NCI-H2029 treated with DMSO at 0.1 percent for 48 hours (cell line): ENCODE measurements at regions not wholly inside any gene's neighbourhood (a gene's known extent, or its start where the extent isn't known, plus 50 kb on each side); places are given as distances from the start of the nearest gene placed in this dataset.

ENCODE experiments used
- DNase-seq: peaks from one replicate; lab custom pipeline; 2025; lab: John Stamatoyannopoulos, UW

DNA sequence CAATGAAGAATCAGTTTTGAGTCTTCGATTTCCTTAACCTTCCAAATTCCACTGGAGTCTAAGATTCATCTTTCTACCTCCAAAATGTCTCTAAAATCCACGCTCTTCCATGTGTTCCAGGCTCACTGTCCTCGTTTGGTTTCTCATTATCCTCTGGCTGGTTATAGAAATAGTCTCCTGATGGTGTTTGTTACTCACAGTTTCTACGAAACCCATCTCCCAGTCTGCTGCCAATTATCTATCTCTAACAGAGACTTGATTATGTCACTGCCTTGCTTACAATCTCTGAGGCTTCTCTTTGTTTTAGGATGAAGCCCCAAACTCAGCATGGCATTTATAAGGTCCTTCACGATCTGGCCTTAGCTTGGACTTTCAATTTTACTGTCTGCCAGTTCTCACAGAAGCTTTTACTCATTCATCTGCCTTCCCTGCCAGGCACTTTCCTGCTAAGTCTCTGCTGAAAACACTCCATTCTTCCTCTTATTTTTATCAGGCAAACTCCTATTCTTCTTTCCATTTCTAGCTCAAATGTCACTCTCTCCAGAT, 339.6 kb upstream of the SGCD start:
- no peak for DNase-seq

DNA sequence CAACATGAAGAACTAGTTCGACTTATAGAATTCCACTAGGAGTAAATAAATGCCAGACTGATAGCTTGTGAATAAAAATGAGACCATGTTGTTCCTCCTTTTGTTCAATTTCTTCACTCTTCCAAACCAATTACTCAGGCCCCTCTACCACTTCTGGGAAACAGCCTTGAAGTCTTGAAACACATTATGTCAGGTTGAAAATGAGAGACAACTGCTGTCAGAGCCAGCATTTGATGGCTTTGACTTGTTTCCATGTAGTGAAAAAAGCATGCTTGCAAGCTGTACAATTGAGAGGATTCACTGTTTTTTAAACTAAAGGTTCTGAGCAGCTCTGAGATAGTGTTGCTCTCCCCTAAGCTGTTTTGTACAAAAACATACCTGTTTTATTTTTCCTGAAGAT, 337.1 kb upstream of the SGCD start:
- DNase-seq = no peak

DNA sequence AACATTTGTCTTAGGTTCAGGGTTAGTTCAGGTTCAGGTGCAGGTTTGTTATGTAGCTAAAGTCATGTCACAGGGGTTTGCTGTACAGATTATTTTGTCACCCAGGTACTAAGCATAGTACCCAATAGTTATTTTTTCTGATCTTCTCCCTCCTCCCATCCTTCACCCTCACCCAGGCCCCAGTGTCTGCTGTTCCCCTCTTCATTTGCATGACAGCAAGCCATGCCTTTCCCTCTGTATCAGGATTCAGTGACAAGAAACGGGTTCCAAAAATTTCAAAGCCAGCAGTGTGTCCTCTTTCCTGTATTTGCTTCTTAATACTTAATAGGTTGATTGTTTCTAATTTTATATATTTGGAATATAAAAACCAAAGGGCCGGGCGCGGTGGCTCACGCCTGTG, 330.8 kb upstream of the SGCD start:
- DNase-seq = no peak

DNA sequence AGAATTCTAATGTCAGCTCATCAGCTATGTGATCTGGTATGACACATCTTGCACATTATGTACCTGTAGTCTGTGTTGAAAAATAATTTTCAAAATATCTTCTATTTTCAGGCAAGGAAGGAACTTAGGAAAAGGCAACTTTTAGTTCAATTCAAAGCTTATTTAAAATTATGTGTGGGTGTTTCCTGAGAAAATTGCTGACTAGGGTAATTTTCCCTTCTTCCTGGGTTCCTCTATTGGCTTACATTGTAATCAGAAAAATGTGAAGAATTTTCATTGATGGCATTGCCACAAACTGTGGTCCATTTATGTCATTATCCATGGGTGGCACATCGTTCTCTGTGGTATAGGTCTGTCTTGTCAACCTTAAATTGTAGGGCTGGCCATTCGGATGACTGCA, 328.7 kb upstream of the SGCD start:
- no peak for DNase-seq

DNA sequence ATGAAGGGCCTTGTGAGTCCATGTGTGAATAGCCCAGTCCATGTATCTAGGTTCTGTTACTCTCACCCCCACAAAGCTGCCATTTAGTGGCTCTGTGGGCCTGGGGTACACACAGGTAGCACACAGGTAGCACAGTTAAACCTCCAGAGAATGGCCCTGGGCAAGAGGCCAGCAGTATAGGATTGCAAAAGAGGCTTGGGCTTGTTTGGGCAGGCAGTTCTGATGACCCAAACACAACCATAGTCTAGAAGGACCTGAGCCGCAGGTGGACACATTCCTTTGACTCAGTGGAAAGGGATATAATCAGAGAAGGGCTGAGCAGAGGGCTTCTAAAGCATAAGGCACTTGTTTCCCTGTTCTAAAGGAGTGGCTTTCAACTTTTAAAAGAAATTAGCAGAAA, 326.8 kb upstream of the SGCD start:
- no peak for DNase-seq

DNA sequence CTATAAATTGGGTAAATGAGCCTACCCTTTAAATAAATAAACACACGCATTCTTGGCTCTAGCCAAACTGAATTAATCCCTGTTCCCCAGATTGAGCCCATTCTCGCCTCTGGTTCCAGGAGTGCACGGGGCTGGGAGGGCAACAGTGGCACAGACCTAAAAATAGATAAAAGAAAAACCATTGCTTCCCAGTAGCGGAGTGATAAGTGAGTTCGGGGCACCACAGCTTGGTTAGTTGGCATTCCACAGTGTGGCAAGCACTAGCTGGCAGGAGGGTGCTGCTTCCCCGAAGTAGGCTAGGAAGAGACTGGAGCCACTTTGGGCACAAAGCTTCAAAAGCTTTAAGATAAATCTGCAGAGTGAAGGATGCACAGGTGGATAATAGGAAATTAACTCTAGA, 322.2 kb upstream of the SGCD start:
- no peak for DNase-seq

DNA sequence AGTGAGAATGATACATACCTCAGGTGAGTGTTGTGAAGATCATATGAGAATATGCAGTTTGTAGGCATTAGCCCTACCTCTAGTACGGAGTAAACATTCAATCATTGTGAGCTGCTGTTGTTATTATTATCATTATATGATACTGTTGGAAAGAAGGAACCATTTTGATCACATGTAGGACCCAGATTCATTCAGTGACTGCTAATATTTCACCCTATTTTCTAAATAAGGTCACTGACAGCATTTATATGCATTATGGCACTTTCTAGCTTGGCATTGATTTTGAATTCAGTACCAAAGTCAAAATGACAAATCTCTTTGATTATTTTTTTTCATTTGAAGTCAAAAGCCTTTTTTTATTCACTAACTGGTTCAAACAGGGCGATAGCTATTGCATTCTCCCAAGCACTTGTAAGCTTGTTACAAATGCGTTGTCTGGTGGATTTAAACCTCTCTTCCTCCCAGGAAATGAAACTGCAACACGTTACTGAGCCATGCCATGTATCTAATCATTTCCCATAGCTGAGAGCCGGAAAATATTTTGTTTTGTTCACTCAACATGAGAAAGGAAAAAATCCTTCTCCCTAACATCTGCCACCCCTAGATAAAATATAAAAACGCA, 320.8 kb upstream of the SGCD start:
- DNase-seq = no peak

DNA sequence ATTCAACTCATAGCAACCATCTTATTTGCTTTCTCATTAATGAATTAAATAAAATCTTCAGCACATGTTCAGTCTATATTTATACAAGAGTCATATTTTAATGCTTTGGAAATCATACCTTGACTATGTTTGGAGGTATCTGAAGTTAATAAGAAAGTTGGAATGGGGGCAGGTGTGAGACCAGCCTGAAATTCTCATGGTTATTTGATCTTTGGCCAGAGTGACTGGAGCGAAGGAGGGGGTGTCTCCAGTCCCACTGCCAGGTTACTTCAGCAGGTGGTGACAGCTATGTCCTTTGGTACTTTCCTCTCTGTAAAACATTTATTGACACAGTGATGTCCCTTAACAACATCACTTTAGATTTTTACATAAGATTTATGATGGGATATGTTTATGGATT, 318.1 kb upstream of the SGCD start:
- no peak for DNase-seq

DNA sequence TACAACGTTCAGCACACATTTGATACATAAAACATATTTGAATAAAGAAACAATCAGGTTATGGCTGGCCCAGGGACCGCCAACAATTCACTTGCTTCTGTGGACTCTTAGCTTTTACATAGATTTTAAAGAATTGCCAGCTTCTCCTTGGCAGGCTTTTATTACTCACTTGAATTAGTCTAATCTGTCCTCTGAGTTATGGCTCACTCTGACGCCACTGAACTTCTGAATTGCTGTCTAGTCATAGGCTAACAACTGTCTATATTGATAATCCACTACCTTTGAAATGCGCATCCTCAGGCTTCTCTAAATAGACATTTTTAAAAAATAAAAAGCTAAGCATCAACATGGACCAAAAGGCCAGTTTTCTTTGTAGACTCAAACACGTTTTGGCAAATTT, 317.4 kb upstream of the SGCD start:
- no peak for DNase-seq

DNA sequence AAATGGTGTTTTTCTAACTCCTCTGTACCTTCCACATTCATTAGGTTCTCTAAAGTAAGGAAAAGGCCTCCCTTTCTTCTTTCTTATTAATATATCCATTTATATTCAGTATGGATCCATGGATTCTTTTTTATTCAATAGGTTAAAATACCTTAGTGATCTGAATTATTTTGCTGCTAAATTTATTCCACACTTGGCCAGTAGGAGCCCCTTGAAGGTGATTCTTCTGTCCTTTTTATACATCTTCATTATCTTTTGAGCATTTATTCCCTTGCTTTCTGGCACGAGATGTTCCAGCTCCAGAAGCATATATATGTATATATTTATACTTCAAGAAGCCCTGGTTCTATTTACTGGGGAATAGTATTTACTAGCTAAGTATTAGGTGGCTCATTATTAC, 311.8 kb upstream of the SGCD start:
- DNase-seq = no peak

DNA sequence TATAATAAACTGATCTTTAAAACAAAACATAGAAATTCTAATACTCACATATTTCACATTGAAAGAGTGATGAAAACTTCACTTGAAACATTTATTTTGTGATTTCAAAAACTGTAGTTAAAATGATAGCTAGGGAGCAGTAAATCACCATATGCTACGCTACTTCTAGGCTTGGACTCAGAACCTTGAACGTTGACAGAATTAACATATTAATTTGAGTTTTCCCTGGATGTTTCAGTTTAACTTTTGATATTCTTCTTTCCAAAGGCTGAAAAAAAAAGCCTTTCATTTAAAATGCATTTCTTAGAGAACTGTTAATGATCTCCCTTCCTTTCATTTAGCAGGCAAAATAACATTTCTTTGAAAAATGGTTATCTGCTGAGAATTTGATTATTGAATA, 307.8 kb upstream of the SGCD start:
- DNase-seq = no peak

DNA sequence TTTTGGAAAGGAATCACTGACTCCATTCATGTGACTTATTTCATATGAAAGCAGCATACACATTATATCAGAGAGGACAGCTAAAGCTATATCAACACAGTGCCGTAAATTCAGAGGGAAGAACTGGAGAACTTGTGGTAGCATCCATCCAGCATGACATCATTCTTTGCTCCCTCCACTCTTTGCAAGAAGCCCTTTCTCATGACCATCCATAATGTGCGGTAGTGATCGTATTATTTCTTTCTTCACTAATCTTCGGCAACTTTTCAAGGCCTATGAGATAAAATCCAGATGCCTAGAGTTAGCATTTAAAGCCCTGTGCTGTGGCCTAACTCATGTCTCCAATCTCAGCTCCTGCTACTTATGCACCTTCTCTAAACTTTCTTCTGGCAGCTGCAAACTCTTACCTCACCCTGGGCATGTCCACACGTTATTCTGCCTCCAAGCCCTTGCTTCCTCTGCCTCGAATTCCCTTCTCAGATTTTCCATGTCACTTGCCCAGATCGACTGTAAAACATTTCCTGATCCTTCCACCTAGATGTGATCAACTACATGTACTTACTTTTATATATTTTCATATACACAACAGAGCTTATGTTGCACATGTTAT, 307.3 kb upstream of the SGCD start:
- DNase-seq = no peak

DNA sequence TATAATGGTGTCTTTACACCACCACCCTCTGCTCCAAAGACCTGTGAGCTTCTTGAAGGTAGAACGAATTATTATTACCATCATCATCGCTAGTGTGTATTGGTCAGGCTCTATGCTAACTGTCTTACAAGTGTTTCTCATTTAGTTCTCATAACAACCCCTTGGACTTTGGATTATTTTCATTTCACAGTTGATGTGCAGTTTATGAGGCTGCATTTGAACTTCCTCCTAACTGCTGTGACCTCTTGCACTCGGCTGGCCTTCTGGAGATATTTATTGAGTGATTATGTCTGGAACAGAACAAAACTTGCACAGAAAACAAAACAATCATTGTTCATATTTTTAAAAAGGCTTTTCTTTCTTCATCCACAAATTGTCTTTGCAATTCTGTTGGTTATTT, 306.3 kb upstream of the SGCD start:
- DNase-seq = no peak

DNA sequence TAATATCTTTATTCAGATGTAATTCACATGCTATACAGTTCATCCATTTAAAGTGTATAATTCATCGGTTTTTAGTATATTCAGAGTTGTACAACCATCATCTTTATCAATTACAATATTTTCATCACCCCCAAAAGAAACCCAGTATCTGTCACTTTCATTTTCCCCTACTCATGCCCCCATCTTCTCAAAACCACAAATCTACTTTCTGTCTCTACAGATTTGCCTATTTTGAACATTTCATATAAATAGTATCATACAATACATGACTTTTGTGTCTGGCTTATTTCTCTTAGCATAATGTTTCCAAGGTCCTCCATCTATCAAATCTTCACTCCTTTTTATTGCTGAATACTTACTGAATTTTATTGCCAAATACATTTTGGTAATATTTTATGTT, 305.1 kb upstream of the SGCD start:
- DNase-seq = no peak

DNA sequence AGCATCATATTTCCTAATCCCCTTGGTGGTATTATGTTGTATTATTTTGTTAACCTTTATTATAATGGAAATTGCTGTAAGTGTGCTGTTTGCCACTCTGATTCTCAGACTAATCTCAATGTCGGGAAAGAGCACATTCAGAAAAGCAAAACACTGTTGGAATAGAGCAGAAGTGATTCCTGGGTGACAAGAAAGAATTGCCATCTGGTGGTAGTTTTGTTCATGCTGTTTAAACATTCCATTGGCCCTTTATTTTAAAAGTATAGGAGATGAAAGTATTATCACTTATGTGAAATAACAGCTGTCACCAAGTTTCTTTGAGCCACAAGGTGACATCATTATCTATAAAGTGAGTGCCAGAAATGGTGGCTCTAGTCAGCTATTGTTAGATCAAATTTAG, 301.3 kb upstream of the SGCD start:
- no peak for DNase-seq

DNA sequence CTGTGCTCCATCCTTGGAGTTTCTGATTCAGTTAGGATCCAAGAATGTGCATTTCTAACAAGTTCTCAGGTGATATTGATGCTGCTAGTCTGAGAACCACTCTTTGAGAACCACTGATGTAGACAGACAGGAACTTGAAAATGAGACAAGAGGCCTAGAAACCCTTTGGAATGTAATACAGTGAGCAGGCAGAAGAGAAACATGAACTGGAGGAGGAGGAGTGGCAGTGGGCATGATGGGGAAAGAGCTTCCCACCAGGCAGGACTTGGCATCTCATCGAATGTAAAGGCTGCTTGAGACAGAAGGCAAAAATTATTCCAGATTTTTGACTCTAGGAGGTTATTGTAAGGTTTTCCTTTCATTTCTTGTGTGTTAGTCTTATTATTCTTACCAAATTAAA, 295.8 kb upstream of the SGCD start:
- no peak for DNase-seq

DNA sequence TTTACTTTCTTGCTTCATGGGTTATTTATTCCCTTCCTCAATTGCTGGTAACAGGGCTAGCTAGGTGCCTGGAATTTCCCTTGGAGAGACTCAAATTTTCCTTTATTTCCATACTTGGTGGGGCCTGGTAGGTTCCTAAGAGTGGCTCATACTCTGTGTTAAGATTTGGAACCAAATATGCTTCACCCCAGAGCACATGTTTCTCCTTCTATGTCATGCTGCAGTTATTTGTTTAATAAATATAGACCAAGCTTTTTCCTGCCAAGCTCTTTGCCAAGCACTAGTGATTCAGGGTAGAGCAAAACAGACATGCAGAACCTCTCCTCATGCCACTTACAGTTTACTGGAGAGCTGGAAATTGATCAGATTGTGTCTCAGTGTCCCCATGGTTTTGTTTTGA, 290.3 kb upstream of the SGCD start:
- DNase-seq = no peak

DNA sequence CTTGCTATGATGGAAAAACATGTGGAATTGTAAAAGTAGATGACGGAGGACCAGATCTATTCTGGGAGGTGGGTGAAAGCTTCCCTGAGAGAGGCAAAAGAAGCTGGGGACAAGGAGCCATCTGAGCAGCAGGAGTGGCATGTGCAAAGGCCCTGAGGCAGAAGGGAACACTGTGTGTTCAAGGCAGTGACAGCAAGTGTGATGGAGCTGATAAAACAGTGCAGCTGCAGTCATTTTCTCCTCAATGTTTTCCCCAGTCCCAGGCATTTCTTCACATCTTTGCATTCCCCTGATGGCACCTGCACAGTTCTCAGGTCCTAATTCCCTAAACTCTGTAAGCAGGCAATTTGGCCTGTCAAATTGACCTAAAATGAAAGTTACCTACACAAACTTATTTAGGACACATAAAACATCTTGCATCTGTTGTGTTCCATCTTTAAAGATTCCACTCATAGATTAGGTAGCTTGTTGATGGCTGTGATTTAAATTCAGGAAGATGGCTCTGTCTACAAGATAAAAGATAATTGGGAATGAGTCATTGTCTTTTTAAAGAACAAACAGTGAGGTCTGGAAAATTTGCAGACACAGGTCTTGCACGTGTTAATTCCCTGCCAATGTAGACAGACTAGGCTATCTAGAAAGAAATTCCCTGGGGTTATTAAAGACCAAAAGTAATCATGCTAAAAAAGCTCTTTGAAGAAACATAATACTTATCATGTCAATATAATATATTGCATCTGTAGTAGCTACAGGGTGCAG, 289.6 kb upstream of the SGCD start:
- DNase-seq = no peak

DNA sequence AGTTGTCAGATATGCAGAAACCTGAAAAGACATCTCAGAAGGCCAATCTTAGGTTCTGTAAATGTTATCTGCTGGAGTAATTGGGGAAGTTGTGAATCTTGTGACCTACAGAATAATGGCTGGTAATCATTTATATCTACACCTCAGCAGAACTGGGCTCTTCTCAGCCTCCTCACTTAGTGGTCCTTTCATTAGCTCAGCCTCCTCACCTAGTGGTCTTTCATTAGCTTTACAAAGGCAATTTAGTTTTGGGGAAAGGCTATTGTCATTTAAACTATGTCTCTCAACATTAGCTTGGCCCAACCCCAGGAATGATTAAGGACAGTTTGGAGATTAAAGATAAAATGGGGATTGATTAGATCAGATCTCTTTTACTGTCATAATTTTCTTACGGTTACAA, 284.2 kb upstream of the SGCD start:
- DNase-seq = no peak

DNA sequence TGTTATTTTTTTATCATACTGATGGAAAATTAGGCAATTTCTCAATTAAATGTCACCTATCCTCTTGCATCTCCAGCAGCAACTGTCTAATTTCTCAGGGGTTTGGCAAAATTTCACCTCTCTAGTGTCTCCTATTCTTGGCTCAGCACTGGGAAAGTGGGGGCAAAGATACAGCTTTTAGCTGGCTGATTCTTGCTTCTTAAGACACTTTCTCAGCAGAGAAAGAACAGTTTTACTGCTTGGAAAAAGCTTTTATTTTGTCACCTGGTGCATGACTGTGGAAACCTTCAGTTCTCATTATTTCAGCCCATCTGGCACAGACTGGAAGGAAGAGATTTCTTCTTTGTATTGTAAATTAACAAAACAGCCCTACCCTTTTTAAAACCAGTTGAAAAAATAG, 283.6 kb upstream of the SGCD start:
- DNase-seq = no peak

DNA sequence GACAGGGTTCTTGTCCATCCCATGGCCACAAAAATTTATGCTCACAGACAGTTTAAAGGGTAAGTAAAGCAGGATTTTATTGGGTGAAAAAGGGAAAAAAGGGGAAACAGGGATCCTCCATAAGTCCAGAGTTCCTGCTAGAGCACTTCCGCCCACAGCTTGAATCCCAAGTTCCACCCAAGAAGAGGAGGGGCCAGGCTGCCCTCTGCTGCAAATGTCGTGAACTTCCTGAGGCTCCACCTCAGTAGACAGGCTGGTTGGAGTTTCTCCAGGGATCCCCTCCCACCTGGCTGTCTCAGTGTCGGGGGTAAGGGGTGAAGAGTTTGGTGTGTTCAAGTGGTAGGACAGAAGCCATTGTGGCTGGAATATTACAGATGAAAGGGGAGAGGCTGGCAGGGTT, 275.0 kb upstream of the SGCD start:
- no peak for DNase-seq

DNA sequence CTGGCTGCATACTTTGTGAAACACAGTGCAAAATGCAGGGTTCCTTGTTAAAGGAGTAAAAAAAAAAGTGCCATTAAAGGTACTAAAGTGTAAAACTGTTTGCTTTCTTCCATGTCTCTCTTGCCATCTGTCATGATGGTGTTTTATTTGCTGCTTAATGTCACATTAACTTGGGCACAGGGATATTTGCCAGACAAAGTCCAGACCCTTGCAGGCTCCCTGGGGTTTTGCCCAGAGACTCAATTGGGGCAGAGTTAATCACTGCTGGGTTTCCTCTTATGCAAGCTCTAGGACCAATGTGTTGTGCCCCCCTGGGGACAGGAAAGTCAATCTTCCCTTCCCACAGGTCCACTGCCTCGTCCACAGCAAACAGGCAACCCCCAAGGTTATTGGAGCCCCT, 274.3 kb upstream of the SGCD start:
- DNase-seq = no peak

DNA sequence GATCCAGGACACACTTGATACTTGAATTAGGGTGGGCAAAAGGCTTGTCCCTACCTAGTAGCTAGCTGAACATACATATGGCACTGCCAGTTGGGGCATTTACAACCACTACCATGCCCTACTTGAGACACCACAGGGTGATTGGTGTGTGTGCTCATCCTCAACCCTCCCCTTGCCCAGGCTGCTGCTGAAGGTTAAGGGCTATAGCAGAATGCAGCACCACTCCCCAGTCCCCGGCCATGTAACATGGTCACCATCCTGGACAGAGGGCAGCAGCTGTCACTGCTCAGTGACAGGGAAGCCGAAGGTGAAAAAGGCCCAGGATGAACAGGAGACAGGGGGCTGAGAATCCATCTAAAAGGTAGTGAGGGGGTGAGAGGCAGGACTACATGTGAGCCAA, 273.9 kb upstream of the SGCD start:
- no peak for DNase-seq

DNA sequence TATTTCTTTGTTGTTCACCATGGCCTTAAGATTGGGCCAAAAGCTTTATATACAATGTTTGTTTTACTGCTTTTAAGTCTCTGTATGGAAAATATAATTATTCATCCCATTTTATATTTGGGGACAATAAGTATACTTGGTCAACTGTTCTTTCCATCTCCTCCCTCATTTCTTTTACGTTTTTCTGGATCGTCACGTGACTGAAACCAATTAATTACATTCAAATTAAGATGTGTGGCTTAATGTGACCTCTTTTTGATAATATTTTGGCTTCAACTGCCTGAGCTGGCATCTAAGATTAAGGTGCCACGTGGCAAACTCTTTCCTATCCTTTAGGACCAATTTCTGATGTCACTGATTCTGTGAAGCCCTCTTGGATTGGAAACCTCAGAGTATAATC, 250.1 kb upstream of the SGCD start:
- no peak for DNase-seq
